Limb (tissue), 2 donors: ENCODE measurements at regions not wholly inside any gene's neighbourhood (a gene's known extent, or its start where the extent isn't known, plus 50 kb on each side); places are given as distances from the start of the nearest gene placed in this dataset.
"Not testable (repeated sequence)": the region's sequence is repeated elsewhere in the genome, so short reads cannot be mapped to it uniquely, and the experiment has no call there.

Experiments
- DNase-seq, 2 donors: peaks; one replicate each; pipeline ENCODE4 v3.0.0-alpha.2; 2016; ENCODE audit errors: extremely low spot score in 2 of 2

- no peak for DNase-seq
Observed at GRCh38 chrX:437661-438390, 51.1 kb upstream of the PPP2R3B start.

GRCh38 chrX:439241-439640 is 52.5 kb upstream of the PPP2R3B start:
- no peak for DNase-seq

GRCh38 chrX:439719-440118 is 53.0 kb upstream of the PPP2R3B start:
- no peak for DNase-seq

DNA sequence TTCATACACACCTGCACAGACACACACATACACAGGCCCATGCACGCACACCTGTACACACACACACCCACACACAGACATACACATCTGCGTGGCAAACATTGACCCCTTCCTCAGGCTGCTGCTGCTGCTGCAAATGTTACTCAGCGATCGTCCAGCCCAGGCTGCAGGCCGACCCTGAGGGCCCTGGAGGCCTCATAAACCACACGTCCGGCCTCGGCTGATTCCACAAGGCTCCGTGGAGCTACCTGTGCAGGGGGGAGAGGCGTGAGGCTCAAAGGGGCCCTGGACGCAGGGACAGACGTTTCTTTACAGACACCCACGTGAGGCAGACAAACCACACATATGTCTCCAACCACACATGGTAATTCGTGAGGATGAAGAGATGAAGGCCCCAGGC is 53.9 kb upstream of the PPP2R3B start:
- DNase-seq, result no peak

DNA sequence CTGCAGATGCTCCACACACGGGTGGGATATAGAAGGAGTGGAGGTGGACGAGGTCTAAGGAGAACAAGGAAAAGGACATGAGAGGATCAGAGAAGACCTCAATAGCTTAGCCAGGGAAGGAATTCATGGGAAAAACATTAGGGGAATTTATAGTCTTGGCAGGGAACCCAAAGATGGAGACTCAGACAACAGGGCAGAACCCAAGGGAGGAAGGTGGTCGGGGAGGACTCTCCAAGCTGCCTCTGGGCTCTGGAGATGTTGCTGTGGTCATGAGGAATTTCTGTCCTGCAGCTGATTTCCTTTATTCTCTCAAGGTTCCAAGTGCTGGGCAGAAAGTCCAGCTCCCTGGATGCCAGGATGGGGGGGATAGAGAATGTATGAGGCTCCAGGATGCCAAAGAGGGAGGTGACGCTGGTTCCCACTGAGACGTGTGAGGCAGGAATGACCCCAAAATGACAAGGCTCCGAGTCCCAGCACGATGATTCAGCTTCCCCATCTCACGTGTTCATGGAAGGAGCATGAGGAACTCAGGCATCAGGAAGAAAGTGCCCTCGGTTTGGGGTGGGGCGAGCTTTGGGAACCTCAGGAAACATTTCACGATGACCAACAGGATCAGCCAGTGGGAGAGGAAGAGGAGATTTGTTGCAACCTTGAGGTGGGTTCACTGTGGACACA is 57.0 kb upstream of the PPP2R3B start:
- DNase-seq, result no peak

DNA sequence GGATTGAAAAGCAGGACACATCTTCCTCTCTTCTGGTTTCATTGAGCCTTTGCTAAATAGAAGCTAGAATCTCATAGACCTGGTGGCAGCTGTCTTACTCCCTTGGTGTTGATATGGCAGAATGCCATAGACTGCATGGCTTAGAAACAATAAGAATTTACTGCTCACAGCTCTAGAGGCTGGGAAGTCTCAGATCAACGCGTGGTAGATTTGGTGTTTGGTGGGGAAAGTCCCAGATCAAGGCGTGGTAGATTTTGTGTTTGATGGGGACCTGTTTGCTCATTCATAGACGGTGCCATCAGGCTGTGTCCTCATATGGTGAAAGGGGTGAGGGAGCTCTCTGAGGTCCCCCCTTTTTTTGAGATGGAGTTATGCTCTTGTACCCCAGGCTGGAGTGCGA is 57.6 kb upstream of the PPP2R3B start:
- DNase-seq, result no peak

- DNase-seq, result no peak
Observed at GRCh38 chrX:445727-446126, 59.0 kb upstream of the PPP2R3B start.

- no peak for DNase-seq
Observed at GRCh38 chrX:446245-446644, 59.5 kb upstream of the PPP2R3B start.

- no peak for DNase-seq
Observed at GRCh38 chrX:447052-447451, 60.3 kb upstream of the PPP2R3B start.

DNA sequence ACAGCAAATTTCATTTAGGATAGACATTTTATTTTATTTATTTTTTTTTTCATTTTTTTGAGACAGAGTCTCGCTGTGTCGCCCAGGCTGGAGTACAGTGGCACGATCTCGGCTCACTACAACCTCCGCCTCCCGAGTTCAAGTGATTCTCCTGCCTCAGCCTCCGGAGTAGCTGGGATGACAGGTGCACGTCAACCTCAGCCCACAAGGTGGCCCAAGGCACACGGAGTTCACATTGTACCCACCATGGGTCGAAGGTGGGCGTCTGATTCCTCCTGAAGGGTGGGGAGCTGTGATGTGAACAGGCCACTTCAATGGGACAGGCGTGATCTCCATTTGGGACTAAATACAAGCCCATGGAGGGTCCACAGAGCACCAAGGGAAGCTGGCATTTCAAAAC is 65.0 kb upstream of the PPP2R3B start:
- not testable (repeated sequence) for DNase-seq

DNA sequence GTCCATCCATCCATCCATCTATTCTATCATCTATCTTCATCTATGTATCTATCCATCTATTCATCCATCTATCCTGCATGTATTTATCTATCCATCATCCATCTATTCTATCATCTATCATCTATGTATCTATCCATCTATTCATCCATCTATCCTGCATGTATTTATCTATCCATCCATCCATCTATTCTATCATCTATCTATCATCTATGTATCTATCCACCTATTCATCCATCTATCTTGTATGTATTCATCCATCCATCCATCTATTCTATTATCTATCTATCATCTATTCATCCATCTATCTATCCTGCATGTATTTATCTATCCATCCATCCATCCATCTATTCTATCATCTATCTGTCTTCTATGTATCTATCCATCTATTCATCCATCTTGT is 65.9 kb upstream of the PPP2R3B start:
- DNase-seq, result no peak

DNA sequence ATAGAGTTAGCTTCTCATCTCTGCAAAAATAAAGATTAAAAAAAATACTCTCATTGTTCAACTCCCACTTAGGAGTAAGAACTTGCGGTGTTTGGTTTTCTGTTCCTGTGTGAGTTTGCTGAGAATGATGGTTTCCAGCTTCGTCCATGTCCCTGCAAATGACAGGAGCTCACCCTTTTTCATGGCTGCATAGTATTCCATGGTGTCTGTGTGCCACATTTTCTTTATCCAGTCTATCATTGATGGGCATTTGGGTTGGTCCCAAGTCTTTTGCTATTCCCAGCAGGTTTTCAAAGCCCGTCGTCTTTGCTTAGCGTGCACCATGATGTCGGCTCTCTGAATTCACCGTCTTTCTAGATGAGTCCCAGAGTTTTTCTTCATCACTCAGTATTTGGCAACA is 67.8 kb upstream of the PPP2R3B start:
- not testable (repeated sequence) for DNase-seq

- no peak for DNase-seq
Observed at GRCh38 chrX:455199-455598, 68.5 kb upstream of the PPP2R3B start.

DNA sequence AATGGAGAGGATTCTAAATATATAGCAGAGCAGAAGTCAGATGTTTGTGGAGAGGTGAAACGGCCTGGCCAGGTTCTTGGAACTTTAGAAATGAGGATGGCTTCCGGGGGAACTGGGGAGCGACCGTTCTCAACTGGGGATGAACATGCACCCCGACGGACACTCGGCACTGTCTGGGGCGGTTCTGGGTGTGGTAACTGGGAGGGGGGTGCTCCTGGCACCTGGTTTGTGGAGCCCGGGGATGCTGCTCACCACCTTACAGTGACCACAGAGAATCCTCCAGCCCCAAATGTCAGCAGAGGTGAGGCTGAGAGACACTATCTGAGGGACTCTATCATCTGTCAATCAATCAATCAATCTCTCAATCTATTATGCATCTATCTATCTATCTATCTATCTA is 69.0 kb upstream of the PPP2R3B start:
- DNase-seq, result peak in 1 of 2 donors; percentile 52

DNA sequence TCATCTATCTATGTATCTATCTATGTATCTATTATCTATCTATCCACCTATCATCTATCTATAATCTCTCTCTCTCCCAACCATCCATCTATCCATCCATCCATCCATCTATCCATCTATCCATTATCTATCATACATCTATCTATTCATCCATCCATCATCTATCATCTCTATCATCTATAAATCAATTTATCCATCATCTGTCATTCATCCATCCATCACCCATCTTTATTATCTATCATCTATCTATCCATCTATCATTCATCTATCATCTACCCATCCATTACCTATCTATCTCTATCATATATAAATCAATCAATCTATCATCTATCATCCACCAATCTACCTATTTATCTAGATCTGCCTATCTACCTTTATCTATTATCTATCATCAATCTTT is 69.4 kb upstream of the PPP2R3B start:
- no peak for DNase-seq

DNA sequence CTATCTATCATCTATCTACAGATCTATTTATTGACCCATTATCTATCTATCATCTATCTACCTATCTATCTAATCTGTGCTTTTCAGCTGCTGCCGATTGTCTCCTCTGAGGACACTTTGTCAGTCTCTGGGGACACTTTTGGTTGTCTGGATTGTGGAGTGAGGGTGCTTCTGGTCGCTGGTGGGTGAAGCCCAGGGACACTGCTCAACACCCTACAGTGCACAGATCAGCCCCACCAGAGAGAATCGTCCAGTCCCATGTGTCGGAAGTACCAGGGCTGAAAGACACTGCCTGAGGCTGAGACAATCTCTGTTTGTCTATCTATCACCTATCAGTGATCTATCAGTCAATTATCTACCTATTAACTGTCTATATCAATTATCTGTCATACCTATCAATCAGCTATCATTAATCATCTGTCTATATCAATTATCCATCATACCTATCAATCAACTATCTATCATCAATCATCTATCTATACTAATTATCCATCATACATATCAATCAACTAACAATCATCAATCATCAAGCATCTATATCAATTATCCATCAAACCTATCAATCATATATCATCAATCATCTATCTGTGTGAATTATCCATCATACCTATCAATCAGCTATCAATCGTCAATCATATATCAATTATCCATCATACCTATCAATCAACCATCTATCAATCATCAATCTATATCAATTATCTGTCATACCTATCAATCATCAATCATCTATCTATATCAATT is 70.0 kb upstream of the PPP2R3B start:
- DNase-seq, result no peak

DNA sequence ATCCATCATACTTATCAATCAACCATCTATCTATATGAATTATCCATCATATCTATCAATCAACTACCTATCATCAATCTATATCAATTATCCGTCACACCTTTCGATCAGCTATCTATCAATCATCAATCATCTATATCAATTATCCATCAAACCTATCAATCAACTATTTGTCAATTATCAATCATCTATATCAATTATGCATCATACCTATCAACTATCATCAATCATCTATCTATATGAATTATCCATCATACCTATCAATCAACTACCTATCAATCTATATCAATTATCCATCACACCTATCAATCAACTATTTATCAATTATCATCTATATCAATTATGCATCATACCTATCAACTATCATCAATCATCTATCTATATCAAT is 70.6 kb upstream of the PPP2R3B start:
- DNase-seq, result no peak

DNA sequence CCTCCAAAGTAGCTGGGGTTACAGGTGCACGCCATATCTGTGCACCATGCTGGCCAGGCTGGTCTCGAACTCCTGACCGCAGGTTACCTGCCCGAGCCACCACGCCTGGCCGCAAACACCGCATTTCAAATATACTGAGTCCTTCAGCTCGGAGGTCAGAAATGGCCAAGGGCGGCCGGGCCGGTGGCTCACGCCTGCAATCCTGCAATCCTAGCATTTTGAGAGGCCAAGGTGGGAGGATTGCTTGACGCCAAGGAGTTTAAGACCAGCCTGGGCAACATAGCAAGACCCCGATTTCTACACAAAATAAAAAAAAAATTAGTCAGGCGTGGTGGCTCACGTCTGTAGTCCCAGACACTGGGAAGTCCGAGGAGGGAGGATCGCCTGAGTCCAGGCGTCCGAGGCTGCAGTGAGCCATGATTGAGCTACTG is 71.9 kb upstream of the PPP2R3B start:
- no peak for DNase-seq

DNA sequence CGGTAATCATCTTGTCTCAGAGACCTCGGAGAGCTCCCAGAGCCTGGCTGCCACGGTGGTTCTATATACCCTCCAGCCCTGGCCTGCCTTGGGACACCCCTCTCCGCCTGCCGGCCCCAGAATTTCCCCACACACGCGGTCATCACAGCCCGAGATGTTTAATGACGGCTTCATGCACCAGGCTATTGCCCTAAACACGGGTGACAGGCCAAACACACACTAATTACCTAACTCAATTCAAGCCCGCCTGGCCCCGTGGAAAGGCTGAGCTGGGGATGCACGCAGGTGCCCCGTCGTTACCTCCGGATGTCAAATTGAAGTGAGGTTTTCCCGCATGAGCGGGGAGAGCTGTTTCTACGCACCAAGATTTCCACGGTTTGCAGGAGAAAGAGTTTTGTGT is 72.9 kb upstream of the PPP2R3B start:
- no peak for DNase-seq

DNA sequence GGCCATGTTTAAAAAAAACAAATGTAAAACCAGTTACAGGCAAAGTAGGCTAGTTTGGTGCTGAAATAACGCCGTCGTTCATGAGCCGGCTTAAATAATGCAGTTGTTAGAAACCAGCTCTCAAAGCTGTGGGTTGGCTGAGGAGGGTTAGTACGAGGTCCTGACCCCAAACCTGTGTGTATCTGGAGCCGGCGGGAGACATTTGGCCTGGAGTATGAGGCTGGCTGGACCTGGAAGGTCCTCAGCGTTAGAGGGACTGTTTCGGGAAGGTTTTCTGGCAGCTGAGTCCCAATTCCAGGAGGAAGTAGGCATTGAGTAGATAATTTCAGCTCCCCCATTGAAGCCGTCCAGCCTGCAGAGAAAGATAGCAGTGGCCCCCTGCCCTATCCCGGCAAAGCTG is 73.4 kb upstream of the PPP2R3B start:
- DNase-seq, result no peak

GRCh38 chrX:460823-461640 is 74.3 kb upstream of the PPP2R3B start:
- DNase-seq, result no peak

DNA sequence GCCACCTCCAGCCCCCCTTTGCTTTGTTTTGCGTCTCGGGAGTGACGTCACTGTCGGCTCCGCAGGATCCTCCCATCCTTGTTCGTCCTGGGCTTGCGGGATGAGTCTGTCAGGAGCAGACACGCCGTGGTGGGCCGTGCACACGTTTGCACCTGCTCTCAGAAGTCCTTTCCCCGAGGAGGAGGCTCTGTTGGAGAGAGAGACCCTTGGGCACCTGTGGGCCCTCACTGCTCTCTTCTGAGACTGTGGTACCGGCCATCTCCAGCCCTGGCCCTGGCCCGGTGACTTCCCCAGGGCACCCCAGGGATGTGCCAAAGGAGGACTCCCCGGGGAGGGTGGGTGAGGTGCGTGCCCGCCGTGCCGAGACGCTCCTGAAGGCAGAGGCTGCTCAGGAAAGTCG is 76.1 kb upstream of the PPP2R3B start:
- DNase-seq, result no peak
